ENCODE measurements at regions not wholly inside any gene's neighbourhood (a gene's known extent, or its start where the extent isn't known, plus 50 kb on each side); places are given as distances from the start of the nearest gene placed in this dataset.

DNA sequence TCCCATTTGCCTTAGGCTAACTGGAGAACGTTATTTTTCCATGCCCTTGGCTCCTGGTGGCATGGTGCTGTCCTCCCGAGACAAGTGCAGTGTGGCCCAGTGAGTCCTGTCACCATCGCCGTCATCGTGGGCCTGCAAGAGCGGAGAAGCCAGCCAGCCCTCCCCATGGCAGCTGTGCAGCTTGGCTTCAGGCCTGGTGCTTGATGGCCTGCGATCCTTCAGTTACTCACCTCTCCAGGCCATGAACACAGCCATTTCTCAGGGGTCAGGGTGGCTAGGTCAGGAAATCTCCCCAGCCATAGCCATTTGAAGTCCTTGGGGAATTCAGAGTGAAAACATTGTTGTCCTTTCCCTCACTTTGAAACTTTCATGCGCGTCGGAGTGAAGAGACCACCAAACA lies 189.0 kb upstream of the RGMA start:
- no peak for DNase-seq (ENCODE audit: low spot score)

DNA sequence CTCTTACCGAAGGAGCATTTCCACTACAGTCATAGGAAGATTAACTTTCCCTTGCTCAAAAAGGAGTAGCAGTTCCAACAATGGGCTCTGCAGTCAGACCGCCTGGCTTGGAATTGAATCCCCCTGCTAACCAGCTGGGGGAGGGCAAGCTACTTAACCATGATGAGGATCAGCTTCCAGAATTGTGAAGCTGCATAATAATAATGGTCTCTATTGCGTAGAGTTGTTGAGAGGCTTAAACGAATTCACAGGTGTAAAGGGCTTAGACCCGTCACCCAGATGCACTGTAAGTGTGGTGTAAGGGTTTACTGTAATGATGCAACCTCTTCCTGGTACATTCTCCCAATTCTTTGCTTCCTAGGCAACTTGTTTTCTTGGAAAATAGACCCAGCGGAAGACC lies 185.2 kb upstream of the RGMA start:
- no peak for DNase-seq (ENCODE audit: low spot score)

DNA sequence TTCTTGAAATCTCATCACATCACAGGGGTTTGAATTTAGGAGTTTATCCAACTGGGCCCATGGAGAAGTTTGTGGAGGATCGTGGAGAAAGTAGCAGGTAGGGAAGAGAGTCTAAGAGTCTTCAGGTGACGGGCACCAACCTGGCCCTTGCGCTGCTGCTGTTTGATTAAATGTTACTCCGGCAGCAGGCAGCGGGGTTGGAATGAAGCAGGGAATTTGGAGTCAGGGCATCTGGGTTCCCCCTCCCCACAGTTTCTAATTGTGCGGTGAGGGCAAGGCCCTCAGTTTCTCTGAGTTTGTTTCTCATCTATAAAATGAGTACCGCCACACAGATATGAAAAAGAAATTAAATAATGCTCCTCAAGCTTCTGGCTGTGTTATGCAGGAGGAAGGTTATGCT lies 182.9 kb upstream of the RGMA start:
- no peak for DNase-seq (ENCODE audit: low spot score)

DNA sequence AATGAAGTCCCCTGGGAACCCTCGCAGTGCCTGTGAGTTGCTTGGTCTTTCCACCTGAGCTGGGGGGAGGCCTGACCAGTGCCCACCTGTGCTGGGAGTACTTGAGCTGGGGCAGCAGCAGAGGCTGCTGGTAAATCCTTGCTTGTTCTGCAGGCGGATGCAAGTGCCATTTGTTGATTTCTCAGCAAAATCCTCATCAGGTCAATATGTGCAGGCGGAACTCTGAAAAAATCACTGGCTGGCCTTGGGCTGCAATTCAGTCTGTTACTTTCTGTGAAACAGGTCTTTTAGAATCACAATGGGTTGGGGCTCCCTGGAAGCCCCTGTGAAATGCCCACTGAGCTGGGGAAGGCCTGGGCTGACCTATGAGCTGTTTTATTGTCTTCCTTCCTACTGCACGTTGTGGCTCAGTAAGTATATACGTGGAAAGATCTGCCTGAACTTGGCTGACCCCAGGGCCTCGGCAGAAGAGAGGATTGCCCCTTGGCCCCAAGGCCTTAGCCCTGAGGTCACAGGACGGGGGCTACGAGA lies 182.0 kb upstream of the RGMA start:
- DNase-seq (ENCODE audit: low spot score): no peak

DNA sequence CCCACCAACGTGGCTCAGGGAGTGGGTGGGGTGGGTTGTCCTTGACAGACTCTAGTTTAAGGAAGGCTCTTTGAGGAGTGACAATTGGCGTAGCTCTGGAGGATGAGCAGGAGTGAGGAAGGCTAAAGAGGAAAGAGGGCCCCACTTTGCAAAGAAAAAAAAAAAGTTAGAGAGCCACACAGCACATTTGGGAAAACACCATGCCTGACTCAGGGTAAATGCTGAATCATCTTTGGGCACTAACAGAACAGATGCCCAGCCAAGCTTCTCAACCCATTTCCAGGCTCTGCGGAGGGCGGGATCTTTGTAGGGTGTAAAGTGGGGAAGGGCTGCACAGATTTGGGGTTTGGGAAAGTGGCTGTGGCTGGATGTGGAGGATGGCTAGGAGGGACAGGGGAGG lies 179.1 kb upstream of the RGMA start:
- DNase-seq (ENCODE audit: low spot score): no peak

DNA sequence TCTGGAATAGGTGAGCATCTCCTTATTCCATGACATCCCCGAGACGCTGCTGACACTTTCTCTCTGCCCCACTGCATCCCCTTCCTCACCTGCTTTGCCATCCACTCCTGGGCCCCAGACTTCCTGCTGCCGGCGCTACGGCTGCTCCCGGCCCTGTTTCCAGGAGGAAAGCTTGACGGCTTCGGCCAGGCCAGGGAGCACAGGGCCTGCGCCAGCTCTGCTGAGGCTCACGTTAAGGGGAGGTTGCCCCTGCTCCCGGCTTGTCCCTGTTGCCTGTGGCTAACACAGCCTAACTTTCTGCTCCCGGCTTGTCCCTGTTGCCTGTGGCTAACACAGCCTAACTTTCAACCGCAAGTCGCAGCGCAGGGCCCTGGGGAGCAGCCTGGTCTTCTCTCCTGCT lies 177.3 kb upstream of the RGMA start:
- no peak for DNase-seq (ENCODE audit: low spot score)

DNA sequence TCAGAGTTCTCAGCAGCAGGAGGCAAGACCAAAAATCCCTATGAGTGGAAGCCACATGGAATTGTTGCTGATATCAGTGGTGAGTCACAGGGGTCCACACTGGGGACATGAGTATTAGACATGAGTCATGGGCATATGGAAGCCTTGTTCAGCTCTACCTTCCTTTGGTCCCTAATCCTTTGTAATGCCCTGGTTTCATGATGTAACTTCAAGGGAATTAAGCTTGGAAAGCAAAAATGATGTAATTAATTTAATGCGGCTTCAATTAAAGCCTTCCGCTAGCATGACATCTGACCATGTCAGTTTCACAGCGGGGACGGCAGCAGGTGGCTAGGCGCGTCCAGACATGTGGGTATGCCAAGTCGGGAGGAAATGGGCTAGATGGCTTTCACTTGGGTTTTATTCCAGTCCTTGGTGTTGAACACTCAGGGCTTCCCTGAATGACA lies 176.1 kb upstream of the RGMA start:
- DNase-seq (ENCODE audit: low spot score): no peak

DNA sequence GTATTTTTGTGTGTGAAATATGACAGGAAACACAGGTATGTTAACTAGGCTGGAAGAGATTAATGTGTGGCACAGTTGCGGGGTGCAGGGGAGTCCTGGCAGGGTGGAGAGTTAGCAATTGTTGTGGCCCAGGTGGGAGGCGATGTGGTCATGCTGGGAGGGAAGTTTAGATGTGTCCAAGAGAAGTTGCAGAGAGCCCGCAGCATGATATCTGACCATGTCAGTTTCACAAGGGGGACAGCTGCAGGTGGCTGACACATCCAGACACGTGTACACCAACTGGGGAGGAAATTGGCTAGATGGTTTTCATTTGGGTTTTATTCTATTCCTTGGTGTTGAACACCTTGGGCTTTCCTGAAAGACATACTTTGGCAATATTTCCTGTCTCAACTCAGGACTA lies 172.8 kb upstream of the RGMA start:
- no peak for DNase-seq (ENCODE audit: low spot score)

DNA sequence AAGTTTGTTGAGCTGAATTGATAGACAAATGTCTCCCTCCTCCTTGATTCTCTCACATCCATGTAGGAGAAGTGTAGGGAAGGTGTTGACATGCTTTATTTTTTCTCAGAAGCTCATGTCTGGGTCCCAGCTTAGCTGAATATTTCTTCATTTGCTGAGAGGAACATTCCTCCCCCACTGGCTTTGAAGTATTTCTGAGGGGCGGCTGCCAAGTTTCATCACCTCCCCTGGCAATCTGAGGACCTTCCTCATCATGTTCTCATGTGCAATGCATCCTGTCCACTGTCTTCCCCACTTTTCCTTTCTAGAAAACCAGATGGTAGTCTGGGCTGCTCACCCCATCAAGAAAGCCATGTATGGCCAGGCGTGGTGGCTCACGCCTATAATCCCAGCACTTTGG lies 168.9 kb upstream of the RGMA start:
- DNase-seq (ENCODE audit: low spot score): no peak

DNA sequence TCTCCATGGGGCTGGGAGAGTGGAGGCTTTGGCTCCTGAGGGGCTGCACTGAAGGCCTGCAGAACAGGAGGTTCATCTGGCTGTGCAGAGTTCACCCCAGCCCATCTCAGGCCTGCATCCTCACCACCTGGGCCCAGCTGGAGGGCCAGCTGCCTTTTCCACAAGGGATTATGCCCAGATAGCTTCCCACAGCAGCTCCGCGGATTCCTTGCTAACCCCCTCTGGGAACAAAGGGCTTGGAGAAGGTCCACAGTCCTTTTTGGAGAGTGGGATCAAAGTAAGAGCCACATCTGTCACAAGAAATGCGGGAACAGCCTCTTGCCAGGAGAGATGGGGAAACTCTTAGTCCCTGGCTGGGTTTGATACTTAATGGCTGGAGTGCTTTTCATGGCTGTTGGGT lies 164.7 kb upstream of the RGMA start:
- DNase-seq (ENCODE audit: low spot score): no peak

DNA sequence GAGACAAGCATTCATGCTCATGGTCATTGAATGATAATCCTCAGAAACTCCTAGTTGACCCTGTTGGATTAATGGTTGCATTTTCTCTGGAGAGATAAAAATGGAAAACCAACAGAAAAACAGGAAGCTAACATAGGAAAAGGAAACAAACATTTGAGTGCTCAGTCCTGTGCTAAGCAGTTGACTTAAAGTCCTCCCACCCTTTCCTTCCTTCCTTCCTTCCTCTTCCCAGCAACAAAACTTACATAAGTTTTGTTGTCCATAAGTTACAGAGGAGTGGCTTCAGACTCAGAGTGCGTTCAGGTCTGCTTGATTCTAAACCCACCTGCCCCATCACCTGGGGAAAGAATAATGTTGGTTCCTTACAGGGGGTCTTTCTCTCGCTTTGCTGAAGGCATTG lies 163.8 kb upstream of the RGMA start:
- DNase-seq (ENCODE audit: low spot score): no peak

DNA sequence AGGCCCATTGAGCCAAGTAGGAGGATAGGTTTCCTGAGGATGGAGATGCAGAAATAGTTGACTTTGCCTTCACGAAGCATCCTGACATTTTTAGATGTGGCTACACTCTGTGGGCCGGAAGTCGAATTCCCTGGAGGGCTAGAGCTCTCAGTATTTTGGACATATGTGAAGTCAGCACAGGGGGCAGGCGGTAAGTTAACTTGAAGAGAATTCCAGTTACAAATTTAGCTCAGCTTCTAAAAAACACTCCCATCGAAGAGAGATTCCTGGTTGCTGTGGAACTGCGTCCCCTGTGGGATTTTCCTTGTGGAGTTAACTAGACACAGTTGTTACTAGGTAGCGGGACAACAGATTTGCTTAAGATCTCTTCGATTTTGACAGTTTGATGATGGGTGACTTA lies 161.9 kb upstream of the RGMA start:
- no peak for DNase-seq (ENCODE audit: low spot score)

DNA sequence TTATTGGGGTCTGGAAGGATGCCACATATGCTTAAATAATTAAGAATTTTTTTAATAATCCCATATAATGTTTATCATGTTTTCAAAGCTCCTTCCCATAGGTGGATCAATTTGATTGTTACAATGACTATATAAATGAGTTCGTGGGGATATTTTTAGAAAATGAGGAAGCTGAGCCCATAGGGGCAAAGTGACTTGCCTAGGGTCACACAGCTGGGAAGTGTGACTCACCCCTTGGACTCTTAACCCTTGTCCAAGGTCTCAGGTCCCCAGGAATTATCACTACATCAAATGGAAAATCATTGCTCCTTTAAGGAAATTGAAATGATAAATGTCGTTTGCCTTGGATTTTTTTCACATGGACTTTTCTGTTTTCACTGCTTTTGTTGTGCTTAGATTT lies 161.2 kb upstream of the RGMA start:
- DNase-seq (ENCODE audit: low spot score): no peak

DNA sequence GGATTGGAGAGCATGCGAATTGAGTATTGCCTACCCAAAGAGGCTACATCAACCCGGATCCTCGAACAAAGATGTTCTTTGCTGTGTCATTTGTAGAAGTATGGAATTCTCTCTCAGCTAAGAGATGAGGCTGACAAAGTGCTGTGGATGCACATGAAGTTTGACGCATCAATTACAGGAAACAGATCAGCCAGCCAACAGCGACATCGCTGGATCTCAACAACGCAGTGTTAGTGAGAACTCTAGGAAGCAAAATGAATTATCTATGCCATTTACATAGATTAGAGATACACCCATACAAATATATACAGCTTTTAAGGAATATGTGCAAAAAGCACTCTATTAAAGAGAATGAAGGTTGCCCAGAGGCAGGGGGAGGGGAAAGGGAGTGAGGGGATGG lies 160.6 kb upstream of the RGMA start:
- DNase-seq (ENCODE audit: low spot score): no peak

DNA sequence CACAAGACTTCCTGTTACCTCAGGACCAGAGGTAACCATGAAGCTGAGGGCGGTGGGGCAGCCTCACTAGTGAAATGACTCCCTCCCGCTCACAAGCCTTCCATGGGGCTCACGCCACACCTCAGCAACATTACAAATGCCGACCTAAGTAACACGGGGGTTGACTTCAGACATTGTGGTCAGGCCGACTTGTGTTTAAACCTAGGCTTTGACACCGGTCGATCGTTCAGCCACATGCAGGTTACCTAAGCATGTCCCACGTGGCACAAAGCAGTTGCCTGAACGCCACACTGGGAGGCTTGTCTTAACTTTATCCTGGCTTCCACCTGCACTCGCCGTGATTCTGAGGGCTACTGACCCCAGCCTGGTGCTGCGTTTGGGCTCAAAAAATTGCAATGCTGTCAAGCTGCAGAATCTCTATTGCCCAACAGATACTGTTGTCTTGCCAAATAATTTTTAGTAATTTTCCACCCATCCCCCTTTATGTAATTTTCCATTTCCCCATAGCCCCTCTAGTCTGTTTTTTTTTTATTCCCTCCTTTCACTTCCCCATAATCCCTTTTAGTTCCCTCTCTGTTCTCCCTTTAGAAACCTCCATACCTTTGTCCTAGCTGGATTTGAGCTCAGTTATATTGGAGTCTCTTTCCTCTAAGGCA lies 158.6 kb upstream of the RGMA start:
- DNase-seq (ENCODE audit: low spot score): no peak

DNA sequence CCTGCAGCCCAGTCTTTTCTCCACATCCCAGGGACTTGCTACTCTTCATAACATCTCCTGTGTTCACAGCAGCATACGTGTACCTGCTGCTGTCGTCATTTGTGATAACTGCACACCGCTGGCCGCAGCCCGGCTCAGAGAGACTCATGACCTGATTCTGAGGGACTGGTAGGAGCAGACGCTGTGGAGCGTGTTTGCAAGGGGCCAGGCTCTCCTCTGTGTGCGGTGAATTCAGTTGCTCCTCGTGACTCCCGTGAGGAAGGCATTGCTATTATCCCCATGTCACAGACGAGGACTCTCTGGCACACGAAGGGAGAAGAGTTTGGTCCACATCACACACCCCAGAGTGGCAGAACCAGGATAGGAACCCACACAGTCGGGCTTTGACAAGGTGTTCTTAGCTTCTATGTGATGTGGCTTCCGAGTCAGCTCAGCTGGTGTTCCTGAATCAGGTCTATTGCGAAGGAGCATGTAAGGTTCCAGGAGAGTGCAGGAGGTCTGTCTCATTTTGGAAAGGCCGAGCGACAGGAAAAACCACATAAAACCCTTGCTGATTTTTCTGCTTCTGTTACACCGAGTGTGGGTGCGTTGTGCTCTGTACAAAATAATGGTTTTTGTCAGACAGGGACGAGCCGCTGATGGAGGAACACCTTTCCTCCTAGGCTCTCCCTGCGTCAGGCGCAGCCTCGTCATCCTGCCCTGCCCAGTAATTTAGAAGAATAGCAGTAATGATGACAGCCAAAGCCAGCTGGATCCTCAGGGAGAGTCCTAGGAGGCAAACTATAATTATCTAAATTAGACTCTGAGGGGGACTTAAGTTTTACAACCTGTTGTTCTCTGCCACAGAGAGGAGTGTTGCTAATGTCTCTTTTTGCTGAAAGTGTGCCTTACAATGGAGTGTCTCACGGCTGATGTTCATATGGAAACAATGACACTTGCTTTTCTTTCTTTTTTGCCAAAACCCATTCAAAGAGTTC lies 157.5 kb upstream of the RGMA start:
- no peak for DNase-seq (ENCODE audit: low spot score)

DNA sequence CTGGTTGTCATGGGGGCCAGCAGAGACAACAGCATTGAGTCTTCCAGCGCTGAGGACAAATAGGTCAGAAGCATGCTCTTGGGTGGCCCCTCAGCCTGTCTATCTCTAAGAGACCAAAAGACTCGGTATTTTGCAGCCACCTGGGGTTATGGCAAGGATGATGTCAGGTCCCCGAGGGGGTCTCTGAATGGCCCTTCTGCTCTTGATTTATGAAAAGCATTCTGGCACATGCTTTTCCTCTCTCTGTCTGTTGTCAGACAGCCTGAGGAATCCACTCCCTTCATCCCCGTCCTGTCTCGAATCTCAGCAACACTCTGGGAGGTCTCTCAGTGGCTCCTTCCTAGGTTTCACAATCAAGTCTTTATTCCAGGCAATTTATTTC lies 156.6 kb upstream of the RGMA start:
- no peak for DNase-seq (ENCODE audit: low spot score)

DNA sequence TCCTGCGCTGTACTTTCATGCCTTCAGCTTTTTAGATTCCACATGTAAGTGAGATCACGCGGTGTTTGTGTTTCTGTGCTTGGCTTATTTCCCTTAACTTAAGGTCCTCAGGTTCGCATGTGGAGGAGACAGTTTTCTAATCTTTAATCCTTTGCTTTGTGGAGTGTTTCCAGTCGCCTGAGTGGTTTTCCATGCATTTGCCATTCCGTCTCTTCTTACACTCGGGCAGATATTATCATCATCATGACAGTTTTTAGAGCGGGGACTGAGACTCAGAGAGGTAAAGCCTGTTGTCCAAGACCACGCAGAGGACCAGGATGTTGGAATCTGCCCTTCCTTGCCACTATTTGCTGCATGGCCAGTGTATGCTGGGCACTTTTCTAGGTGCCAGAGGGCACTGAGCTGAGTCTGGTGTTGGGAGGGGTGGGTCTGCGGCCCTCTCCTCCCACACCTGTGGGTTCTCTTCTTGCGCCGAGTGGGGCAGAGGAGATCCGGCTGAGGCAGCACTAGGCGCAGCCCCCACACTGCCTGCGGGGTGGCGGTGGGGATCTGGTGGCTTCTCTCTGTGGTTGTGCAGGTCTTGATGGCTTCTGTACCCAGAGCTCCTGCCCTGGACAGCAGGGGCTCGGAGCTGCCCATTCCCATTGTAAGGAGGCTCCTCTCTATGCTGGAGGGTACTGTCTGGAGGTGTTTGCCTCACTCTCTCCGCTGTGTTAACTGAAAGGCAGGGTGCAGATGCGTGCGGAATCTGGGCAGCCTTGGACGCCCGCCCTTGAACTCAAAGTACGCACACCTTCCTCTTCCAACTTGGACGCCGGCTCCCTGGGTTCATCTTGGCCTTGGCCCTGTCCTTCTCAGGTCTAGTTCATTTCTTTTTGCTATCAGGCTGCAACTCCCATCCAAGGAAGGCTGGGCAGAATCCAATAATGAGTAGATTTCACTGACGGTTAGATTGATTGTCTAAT lies 156.0 kb upstream of the RGMA start:
- no peak for DNase-seq (ENCODE audit: low spot score)

DNA sequence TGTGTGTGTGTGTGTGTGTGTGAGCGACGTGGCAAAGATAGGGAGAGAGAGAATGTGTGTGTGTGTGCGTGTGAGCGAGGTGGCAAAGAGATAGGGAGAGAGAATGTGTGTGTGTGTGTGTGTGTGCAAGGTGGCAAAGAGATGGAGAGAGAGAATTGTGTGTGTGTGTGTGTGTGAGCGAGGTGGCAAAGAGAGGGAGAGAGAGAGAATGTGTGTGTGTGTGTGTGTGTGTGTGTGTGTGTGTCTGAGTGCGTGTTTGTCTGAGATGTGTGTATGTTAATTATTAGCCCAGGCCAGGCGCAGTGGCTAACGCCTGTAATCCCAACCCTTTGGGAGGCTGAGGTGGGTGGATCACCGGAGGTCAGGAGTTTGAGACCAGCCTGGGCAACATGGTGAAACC lies 154.6 kb upstream of the RGMA start:
- DNase-seq (ENCODE audit: low spot score): no peak

DNA sequence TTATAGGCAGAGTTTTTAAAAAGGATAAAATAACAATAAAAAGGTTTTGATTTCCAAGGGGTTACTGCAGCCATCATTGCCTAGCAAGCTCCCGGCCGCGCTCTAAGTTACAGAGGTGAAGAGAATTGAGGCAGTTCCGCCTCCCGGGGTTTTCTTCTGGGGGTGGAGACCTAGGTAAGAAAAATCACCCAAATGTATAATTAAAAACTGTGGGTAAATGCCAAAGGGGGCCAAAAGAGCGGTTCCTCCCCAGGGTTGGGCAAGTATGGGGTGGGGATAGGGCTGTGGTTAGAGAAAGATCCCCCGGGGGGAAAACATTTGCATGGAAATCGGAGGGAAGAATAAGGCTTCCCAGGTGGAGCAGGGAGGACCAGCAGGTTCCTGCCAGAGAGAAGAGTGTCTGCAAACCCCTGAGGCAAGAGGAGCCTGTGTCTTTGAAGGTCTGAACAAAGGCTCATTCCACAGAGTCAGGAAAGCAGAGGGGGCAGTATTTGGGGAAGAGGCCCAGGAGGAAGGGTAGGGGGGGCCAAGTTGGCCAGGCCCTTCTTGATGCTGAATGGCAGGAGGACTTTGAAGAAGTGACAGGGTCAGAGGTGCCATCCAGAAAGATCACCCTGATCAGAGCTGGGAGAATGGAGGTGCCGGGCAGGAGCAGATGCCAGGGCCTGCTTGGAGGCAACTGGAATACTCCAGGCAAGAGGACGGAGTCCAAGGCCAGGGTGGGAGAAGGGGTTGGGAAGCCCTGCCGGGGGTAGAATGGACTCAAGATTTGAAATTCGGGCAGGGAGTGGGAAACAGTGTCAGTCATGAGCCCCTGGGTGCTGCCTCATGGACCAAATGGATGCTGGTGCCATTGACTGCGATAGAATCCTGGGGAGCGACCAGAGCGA lies 152.9 kb upstream of the RGMA start:
- no peak for DNase-seq (ENCODE audit: low spot score)

DNA sequence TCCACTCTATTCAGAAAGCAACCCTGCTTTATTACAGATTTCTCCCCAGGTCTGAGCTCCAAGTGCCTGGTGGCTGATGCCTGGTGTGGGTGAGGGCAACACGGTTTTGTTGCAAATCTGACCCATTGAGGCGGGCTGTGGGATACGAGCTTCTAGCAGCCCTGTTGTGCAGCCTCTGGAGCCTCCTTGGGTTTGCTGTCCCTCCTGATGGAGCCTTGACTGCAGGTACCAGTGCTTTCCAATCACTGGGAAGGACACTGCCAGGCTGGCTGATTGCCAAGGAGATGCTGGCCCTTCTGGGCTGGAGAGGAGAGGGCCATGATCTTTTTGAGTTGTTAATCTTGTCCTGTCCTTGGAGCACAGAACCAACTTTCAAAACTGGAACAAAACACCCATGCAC lies 151.0 kb upstream of the RGMA start:
- no peak for DNase-seq (ENCODE audit: low spot score)

Data from hematopoietic multipotent progenitor cell treated with erythropoietin and hydrocortisone succinate and interleukin-3 and kit ligand, for 15 days (in vitro differentiated cells).